ENCODE measurements at regions not wholly inside any gene's neighbourhood (a gene's known extent, or its start where the extent isn't known, plus 50 kb on each side); places are given as distances from the start of the nearest gene placed in this dataset.

- TF ChIP-seq POLR2AphosphoS5 (IDR thresholded peaks at IDR 0.05; ENCODE audit: insufficient read depth in 1 of 2, low read depth in 1 of 2) (no peak), POLR2A (IDR thresholded peaks at IDR 0.05) (no peak), CTCF (IDR thresholded peaks at IDR 0.05) (no peak)
These were observed 1180.6 kb upstream of the CDH8 start for GRCh38 chr16:63216696-63217423.

Measured in vagina (tissue), 2 donors.